DOHH2 (cell line): ENCODE measurements at regions not wholly inside any gene's neighbourhood (a gene's known extent, or its start where the extent isn't known, plus 50 kb on each side); places are given as distances from the start of the nearest gene placed in this dataset.

Source experiments
- H3F3A ChIP-seq: fragments of 200-600 bp; sonication (generic), shearing (Covaris generic); 2 replicates; pipeline ENCODE4 v1.6.0; 2016; ENCODE audit warnings: antibody characterized with exemption, mild to moderate bottlenecking; ENCODE audit not compliant: control insufficient read depth, insufficient read depth
- H3K27ac ChIP-seq: fragments of 200-600 bp; sonication (generic); 2 replicates; pipeline ENCODE4 v1.5.1; 2014; ENCODE audit warnings: low read depth, mild to moderate bottlenecking, low read length, moderate library complexity
- H3K27me3 ChIP-seq: fragments of 200-600 bp; sonication (generic); 2 replicates; pipeline ENCODE4 v1.6.1; 2014; ENCODE audit warnings: mild to moderate bottlenecking, low read length, mixed read lengths; ENCODE audit not compliant: control insufficient read depth
- H3K36me3 ChIP-seq: fragments of 200-600 bp; sonication (generic); 2 replicates; pipeline ENCODE4 v1.6.1; 2014; ENCODE audit warnings: mild to moderate bottlenecking, low read length, moderate library complexity, mixed read lengths; ENCODE audit not compliant: control insufficient read depth
- H3K4me1 ChIP-seq: fragments of 200-600 bp; sonication (generic); 2 replicates; pipeline ENCODE4 v1.6.1; 2014; ENCODE audit warnings: mild to moderate bottlenecking, low read length, mixed read lengths; ENCODE audit not compliant: control insufficient read depth
- H3K4me2 ChIP-seq: fragments of 200-600 bp; sonication (generic); 2 replicates; pipeline ENCODE4 v1.6.0; 2014; ENCODE audit warnings: mild to moderate bottlenecking, low read length, moderate library complexity
- H3K4me3 ChIP-seq: fragments of 200-600 bp; sonication (generic); 2 replicates; pipeline ENCODE4 v1.5.1; 2014; ENCODE audit warnings: mild to moderate bottlenecking, low read length, mixed read lengths
- H3K79me2 ChIP-seq: fragments of 200-600 bp; sonication (generic); 2 replicates; pipeline ENCODE4 v1.6.1; 2014; ENCODE audit warnings: mild to moderate bottlenecking, low read length, mixed read lengths; ENCODE audit not compliant: control insufficient read depth
- H3K9me2 ChIP-seq: fragments of 200-600 bp; sonication (generic); replicated peaks from 2 replicates; pipeline ENCODE4 v1.6.1; 2014; ENCODE audit warnings: mild to moderate bottlenecking, low read length, mixed read lengths; ENCODE audit not compliant: control insufficient read depth
- H3K9me3 ChIP-seq: fragments of 200-600 bp; sonication (generic); 2 replicates; pipeline ENCODE4 v1.6.1; 2014; ENCODE audit warnings: antibody characterized with exemption, low read length, mixed read lengths; ENCODE audit not compliant: control insufficient read depth, insufficient read depth
- H4K20me1 ChIP-seq: fragments of 200-600 bp; sonication (generic); 2 replicates; pipeline ENCODE4 v1.6.0; 2014; ENCODE audit warnings: low read depth, mild to moderate bottlenecking, antibody characterized with exemption, low read length, moderate library complexity; ENCODE audit not compliant: control insufficient read depth, insufficient read depth
- EZH2phosphoT487 ChIP-seq: fragments of 200-600 bp; sonication (generic); IDR thresholded peaks from 2 replicates; pipeline ENCODE4 v1.6.1; 2017; ENCODE audit warnings: borderline replicate concordance, mild to moderate bottlenecking, antibody characterized with exemption, low read length, moderate library complexity, mixed read lengths
- TF ChIP-seq, protein P1 (sequence below): fragments of 200-600 bp; sonication (generic); IDR thresholded peaks from one replicate; pipeline ENCODE4 v1.5.1; 2014; ENCODE audit warnings: antibody characterized with exemption, mild to moderate bottlenecking, low read depth, low read length; ENCODE audit not compliant: poor library complexity, severe bottlenecking

DNA sequence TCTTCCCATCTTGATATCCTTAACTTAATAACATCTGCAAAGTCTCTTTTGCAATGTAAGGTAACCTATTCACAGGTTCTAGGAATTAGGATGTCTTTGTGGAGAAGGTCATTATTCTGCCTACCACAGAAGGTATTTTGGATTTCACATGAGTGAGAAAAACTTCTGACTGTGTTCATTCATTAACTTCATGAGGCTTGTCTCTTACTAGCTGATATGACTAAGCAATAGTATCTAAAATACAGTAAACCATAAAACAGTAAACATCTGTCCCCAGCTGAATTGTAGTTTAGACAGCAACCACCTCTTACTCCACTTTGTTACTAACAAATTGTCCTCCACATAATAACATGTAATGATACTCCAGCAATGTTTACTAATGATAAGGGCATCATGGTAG, 198.1 kb downstream of the SEC23A start:
- no peaks in the 10 kb centered on the region for H3K79me2 ChIP-seq
- H3K27ac ChIP-seq, result no peak overlapping the region
- no peak overlapping the region for H3K4me2 ChIP-seq
- no peaks in the 10 kb centered on the region for H3K4me1 ChIP-seq
- H3K4me3 ChIP-seq, result no peak overlapping the region
- no peaks in the 10 kb centered on the region for H3K36me3 ChIP-seq
- TF ChIP-seq, protein P1, sequence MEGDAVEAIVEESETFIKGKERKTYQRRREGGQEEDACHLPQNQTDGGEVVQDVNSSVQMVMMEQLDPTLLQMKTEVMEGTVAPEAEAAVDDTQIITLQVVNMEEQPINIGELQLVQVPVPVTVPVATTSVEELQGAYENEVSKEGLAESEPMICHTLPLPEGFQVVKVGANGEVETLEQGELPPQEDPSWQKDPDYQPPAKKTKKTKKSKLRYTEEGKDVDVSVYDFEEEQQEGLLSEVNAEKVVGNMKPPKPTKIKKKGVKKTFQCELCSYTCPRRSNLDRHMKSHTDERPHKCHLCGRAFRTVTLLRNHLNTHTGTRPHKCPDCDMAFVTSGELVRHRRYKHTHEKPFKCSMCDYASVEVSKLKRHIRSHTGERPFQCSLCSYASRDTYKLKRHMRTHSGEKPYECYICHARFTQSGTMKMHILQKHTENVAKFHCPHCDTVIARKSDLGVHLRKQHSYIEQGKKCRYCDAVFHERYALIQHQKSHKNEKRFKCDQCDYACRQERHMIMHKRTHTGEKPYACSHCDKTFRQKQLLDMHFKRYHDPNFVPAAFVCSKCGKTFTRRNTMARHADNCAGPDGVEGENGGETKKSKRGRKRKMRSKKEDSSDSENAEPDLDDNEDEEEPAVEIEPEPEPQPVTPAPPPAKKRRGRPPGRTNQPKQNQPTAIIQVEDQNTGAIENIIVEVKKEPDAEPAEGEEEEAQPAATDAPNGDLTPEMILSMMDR, result no peak
- no peak for TF ChIP-seq EZH2phosphoT487
- H3K9me3 ChIP-seq, result no peaks in the 10 kb centered on the region
- H3F3A ChIP-seq, result no peaks in the 10 kb centered on the region
- H4K20me1 ChIP-seq, result no peaks in the 10 kb centered on the region
- H3K9me2 ChIP-seq, result no peaks in the 10 kb centered on the region
- peaks cover 6% of the 10 kb centered on the region for H3K27me3 ChIP-seq

DNA sequence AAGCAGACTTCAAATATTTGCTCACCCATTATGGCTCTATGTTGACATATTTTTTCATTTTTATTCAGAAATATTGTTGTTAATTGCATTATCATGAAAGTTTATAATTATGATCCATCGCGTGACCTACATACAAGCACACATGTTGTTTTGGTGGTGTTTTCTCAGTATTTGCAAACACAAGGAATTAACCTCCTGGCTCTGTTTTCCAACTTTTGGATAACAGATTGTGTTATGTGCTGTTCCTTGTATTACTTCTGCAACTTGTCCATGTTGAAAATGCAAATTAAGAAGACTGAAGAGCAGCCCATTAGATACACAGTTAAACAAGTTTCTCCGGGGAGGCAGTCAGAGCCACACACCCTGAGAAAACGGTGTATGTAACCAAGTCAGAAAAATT, 201.2 kb downstream of the SEC23A start:
- no peak for TF ChIP-seq EZH2phosphoT487
- TF ChIP-seq, protein P1, result no peak
- Histone ChIP-seq H3K4me3 (no peak overlapping the region), H3K79me2 (no peaks in the 10 kb centered on the region), H3K9me3 (no peaks in the 10 kb centered on the region), H3K27me3 (peaks cover 6% of the 10 kb centered on the region), H3K4me1 (no peaks in the 10 kb centered on the region), H3K36me3 (no peaks in the 10 kb centered on the region), H3K4me2 (no peak overlapping the region), H3K9me2 (no peaks in the 10 kb centered on the region), H3F3A (no peaks in the 10 kb centered on the region), H4K20me1 (no peaks in the 10 kb centered on the region), H3K27ac (no peak overlapping the region)

DNA sequence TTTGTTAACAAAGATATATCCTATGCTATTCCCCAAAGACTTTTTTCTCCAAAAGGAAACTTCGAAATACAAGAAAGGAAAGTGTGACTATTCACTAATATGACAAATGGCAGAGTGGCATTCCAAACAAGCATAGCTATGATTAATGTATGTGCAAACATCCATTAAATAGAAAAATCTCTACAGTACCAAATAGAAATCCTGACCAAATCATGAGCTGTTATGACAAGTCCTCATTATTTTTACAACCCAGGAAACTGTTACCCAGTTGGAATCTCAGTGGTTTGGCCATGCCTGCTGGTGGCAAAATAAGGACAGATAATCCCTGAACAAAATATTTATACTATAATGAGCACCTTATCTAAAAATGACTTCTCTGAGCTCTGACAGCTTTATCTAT, 202.1 kb downstream of the SEC23A start:
- Histone ChIP-seq H3K27me3 (peaks cover 6% of the 10 kb centered on the region), H3K4me2 (no peak overlapping the region), H3K4me1 (no peaks in the 10 kb centered on the region), H3K9me3 (no peaks in the 10 kb centered on the region), H3K27ac (no peak overlapping the region), H3K9me2 (no peaks in the 10 kb centered on the region), H3K36me3 (no peaks in the 10 kb centered on the region), H3F3A (no peaks in the 10 kb centered on the region), H4K20me1 (no peaks in the 10 kb centered on the region), H3K4me3 (no peak overlapping the region), H3K79me2 (no peaks in the 10 kb centered on the region)
- TF ChIP-seq, protein P1, result no peak
- no peak for TF ChIP-seq EZH2phosphoT487

DNA sequence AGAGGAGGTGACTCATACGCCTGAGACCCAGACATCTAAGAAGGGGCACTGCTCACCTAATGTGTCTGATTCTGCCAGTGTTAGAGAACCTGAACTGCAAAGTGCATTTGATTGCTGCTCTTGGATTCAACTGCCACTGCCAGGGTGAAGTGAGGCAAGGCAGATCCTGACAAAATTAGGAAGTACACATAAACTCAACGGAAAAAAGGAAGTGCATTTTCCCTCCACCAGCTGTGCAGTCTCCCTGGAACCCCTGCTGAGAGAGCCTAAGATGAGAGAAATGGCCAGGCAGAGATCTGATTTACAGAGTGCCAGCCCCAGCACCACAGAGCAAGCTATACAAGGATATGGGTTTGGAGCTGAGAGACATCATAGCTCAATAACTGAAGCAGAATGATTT, 215.3 kb downstream of the SEC23A start:
- no peaks in the 10 kb centered on the region for H3K9me3 ChIP-seq

More for the DNA sequence above, 215.3 kb downstream of the SEC23A start:
- no peak overlapping the region for H3K4me2 ChIP-seq
- H3K27me3 ChIP-seq, result no peaks in the 10 kb centered on the region
- no peaks in the 10 kb centered on the region for H3K4me1 ChIP-seq
- H3F3A ChIP-seq, result no peaks in the 10 kb centered on the region
- no peak for TF ChIP-seq EZH2phosphoT487
- TF ChIP-seq, protein P1, result no peak
- H3K36me3 ChIP-seq, result no peaks in the 10 kb centered on the region
- no peaks in the 10 kb centered on the region for H3K9me2 ChIP-seq
- H4K20me1 ChIP-seq, result no peaks in the 10 kb centered on the region
- no peaks in the 10 kb centered on the region for H3K79me2 ChIP-seq
- H3K27ac ChIP-seq, result no peak overlapping the region
- H3K4me3 ChIP-seq, result no peak overlapping the region
